Osteoblast (primary cell): ENCODE measurements at regions not wholly inside any gene's neighbourhood (a gene's known extent, or its start where the extent isn't known, plus 50 kb on each side); places are given as distances from the start of the nearest gene placed in this dataset.

Experiments
- DNase-seq: peaks from one replicate; pipeline ENCODE4 v3.0.0; 2011; ENCODE audit warnings: low spot score, mixed read lengths; ENCODE audit not compliant: insufficient read length; ENCODE audit errors: missing footprints
- H2AFZ ChIP-seq: 2 replicates; pipeline ENCODE4 v1.6.0; 2011; ENCODE audit warnings: mild to moderate bottlenecking, low read length
- H3K27ac ChIP-seq: 2 replicates; pipeline ENCODE4 v1.5.1; 2011; ENCODE audit warnings: mild to moderate bottlenecking, low read depth, low read length, moderate library complexity
- H3K27me3 ChIP-seq: 2 replicates; pipeline ENCODE4 v1.6.0; 2012; ENCODE audit warnings: mild to moderate bottlenecking, control low read depth, inconsistent platforms, low read length, moderate library complexity; ENCODE audit not compliant: insufficient read depth
- H3K36me3 ChIP-seq: 2 replicates; pipeline ENCODE4 v1.5.1; 2011; ENCODE audit warnings: mild to moderate bottlenecking, low read length, control low read depth, moderate library complexity; ENCODE audit not compliant: insufficient read depth
- H3K4me1 ChIP-seq: 2 replicates; pipeline ENCODE4 v1.5.1; 2011; ENCODE audit warnings: mild to moderate bottlenecking, low read length, control low read depth, moderate library complexity; ENCODE audit not compliant: insufficient read depth
- H3K4me2 ChIP-seq: 2 replicates; pipeline ENCODE4 v1.6.0; 2011; ENCODE audit warnings: mild to moderate bottlenecking, low read length; ENCODE audit not compliant: insufficient read depth
- H3K4me3 ChIP-seq: fragments of 200-600 bp; sonication (generic); 3 replicates; pipeline ENCODE4 v1.5.1; 2012; ENCODE audit warnings: mild to moderate bottlenecking, low read length, inconsistent platforms; ENCODE audit not compliant: insufficient read depth
- H3K79me2 ChIP-seq: 2 replicates; pipeline ENCODE4 v1.6.0; 2012; ENCODE audit warnings: mild to moderate bottlenecking, low read length, control low read depth, inconsistent platforms; ENCODE audit not compliant: insufficient read depth
- H3K9me3 ChIP-seq: 2 replicates; pipeline ENCODE4 v1.5.1; 2011; ENCODE audit warnings: low read depth, low read length, control low read depth
- H4K20me1 ChIP-seq: 2 replicates; pipeline ENCODE4 v1.6.0; 2012; ENCODE audit warnings: mild to moderate bottlenecking, low read length, control low read depth; ENCODE audit not compliant: insufficient read depth
- TF ChIP-seq, protein P1 (sequence below): IDR thresholded peaks from 2 replicates; pipeline ENCODE4 v1.5.1; 2011; ENCODE audit warnings: mild to moderate bottlenecking, low read depth, low read length, moderate library complexity; ENCODE audit errors: extremely low read depth

DNA sequence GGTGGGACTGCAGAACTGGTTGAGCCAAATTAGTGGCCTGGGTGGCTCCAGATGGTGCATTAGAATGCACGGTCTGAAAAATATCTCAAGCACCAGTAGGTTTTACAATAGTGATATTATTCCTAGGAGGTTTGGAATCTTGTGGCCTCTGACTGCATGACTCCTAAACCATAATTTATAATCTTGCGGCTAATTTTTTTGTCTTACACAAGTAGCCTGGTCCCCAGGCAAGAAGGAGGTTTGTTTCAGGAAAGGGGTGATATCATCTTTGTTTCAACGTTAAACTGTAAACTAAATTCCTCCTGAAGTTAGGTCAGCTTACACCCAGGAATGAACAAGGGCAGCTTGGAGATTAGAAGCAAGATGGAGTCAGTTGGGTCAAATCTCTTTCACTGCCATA, 98.9 kb upstream of the ARL4C start:
- no peaks in the 10 kb centered on the region for H4K20me1 ChIP-seq
- H2AFZ ChIP-seq = no peak overlapping the region
- no peaks in the 10 kb centered on the region for H3K36me3 ChIP-seq
- no peaks in the 10 kb centered on the region for H3K9me3 ChIP-seq
- H3K27ac ChIP-seq = no peak overlapping the region
- DNase-seq = no peak
- H3K4me1 ChIP-seq = no peaks in the 10 kb centered on the region
- TF ChIP-seq, protein P1, sequence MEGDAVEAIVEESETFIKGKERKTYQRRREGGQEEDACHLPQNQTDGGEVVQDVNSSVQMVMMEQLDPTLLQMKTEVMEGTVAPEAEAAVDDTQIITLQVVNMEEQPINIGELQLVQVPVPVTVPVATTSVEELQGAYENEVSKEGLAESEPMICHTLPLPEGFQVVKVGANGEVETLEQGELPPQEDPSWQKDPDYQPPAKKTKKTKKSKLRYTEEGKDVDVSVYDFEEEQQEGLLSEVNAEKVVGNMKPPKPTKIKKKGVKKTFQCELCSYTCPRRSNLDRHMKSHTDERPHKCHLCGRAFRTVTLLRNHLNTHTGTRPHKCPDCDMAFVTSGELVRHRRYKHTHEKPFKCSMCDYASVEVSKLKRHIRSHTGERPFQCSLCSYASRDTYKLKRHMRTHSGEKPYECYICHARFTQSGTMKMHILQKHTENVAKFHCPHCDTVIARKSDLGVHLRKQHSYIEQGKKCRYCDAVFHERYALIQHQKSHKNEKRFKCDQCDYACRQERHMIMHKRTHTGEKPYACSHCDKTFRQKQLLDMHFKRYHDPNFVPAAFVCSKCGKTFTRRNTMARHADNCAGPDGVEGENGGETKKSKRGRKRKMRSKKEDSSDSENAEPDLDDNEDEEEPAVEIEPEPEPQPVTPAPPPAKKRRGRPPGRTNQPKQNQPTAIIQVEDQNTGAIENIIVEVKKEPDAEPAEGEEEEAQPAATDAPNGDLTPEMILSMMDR = no peak
- H3K4me3 ChIP-seq = no peak overlapping the region
- no peaks in the 10 kb centered on the region for H3K79me2 ChIP-seq
- no peak overlapping the region for H3K4me2 ChIP-seq
- peaks cover 10% of the 10 kb centered on the region for H3K27me3 ChIP-seq

DNA sequence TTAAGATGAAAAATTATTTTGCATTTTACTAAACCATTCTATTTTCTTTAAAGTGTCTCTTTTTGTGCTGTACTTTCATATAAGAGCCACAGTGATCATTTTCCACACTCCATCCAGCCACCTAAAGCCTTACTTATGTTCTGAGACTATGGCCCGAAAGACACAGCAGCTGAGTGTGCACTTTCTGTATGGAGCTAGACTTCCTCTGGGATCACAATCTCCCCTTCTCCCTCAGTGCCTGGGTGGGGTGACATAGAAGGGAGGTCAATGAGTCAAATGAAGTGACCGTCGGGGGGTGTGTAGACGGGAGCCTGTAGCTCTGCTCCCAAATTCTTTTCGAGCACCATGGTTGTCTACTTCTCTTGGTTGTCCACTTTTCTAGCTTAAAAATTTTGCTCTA, 97.8 kb upstream of the ARL4C start:
- H2AFZ ChIP-seq = no peak overlapping the region
- TF ChIP-seq, protein P1 = no peak
- no peak overlapping the region for H3K4me2 ChIP-seq
- no peak overlapping the region for H3K27ac ChIP-seq
- H3K36me3 ChIP-seq = no peaks in the 10 kb centered on the region
- H3K4me3 ChIP-seq = no peak overlapping the region
- no peaks in the 10 kb centered on the region for H4K20me1 ChIP-seq
- no peaks in the 10 kb centered on the region for H3K9me3 ChIP-seq
- no peak for DNase-seq
- H3K79me2 ChIP-seq = no peaks in the 10 kb centered on the region
- no peaks in the 10 kb centered on the region for H3K4me1 ChIP-seq
- peaks cover 15% of the 10 kb centered on the region for H3K27me3 ChIP-seq

DNA sequence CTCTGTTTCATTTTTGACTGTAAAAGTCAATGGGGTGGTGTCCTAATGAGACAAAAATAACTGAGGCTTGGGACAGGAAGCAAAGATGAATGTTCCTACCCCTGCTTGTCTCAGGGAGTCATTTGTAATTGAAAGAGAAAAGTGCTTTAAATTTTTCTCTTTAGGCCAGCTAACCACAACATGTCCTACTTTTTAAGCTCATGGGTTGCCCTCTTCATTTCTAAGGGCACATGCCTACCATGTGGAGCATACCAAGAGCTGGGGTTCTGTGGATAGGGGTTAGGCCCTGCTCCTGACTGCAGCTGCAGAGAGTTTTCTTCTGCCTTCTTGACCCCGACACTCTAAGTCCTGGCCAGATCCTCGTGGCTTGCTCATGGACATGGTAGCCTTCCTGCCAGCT, 96.8 kb upstream of the ARL4C start:
- TF ChIP-seq, protein P1 = no peak
- Histone ChIP-seq H3K36me3 (no peaks in the 10 kb centered on the region), H3K27me3 (peaks cover 15% of the 10 kb centered on the region), H3K4me3 (no peak overlapping the region), H3K9me3 (no peaks in the 10 kb centered on the region), H3K79me2 (no peaks in the 10 kb centered on the region), H3K4me1 (no peaks in the 10 kb centered on the region), H3K4me2 (no peak overlapping the region), H2AFZ (no peak overlapping the region), H4K20me1 (no peaks in the 10 kb centered on the region), H3K27ac (no peak overlapping the region)
- DNase-seq = peak; percentile 58

DNA sequence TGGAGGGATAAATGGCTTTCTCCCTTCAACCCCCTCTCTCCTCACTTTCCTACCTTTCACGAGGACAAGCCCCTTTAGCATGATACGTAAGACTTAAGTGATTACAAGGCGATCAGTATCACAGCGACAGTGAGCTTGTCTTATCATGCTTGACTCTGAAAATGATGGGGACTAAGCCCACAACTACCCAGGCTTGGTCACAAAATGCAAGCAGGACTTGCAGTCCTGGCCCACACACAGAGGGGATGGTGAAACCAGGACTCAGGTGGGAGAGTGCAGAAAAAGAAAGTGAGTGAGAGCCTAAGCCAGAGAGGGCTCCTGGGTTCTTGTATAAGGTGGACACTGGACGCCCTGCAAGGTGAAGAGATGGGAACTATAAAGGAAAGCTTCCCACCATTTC, 95.7 kb upstream of the ARL4C start:
- peaks cover 15% of the 10 kb centered on the region for H3K27me3 ChIP-seq
- no peaks in the 10 kb centered on the region for H4K20me1 ChIP-seq
- H3K9me3 ChIP-seq = no peaks in the 10 kb centered on the region
- no peak overlapping the region for H3K27ac ChIP-seq
- H3K4me3 ChIP-seq = no peak overlapping the region
- H3K4me1 ChIP-seq = no peaks in the 10 kb centered on the region
- no peak for DNase-seq
- H3K36me3 ChIP-seq = no peaks in the 10 kb centered on the region
- no peak overlapping the region for H2AFZ ChIP-seq
- H3K79me2 ChIP-seq = no peaks in the 10 kb centered on the region
- TF ChIP-seq, protein P1 = no peak
- no peak overlapping the region for H3K4me2 ChIP-seq
